Lung (tissue), 11 donors: ENCODE measurements at regions not wholly inside any gene's neighbourhood (a gene's known extent, or its start where the extent isn't known, plus 50 kb on each side); places are given as distances from the start of the nearest gene placed in this dataset.

ENCODE experiments used
- ATAC-seq: fragments of 200-7000 bp; cut with Tn5 transposase; one replicate; pipeline ENCODE4 v1.9.1; 2020; ENCODE audit warnings: moderate number of reproducible peaks; ENCODE audit not compliant: insufficient read depth, low FRiP score
- DNase-seq, 3 donors: peaks; one replicate each; pipeline ENCODE4 v3.0.0-alpha.2; 2013 to 2017
- H3K27ac ChIP-seq, 2 donors: one replicate each; pipeline ENCODE4 v1.5.1; 2013; ENCODE audit warnings: mild to moderate bottlenecking in 2 of 2, moderate library complexity in 2 of 2, control low read depth in 1 of 2, inconsistent platforms in 1 of 2, low read depth in 1 of 2, low read length in 1 of 2
- H3K27me3 ChIP-seq, 3 donors: one replicate each; pipeline ENCODE4 v1.5.1; 2013; ENCODE audit warnings: low read length in 2 of 3; ENCODE audit not compliant: control insufficient read depth in 3 of 3, insufficient read depth in 3 of 3
- H3K36me3 ChIP-seq, 4 donors: one replicate each; pipeline ENCODE4 v1.5.1; 2013; ENCODE audit warnings: low read length in 4 of 4, mild to moderate bottlenecking in 1 of 4, moderate library complexity in 1 of 4; ENCODE audit not compliant: control insufficient read depth in 4 of 4, insufficient read depth in 4 of 4
- H3K4me1 ChIP-seq, 5 donors: one replicate each; pipeline ENCODE4 v1.5.1; 2013; ENCODE audit warnings: low read length in 5 of 5, mild to moderate bottlenecking in 2 of 5, moderate library complexity in 1 of 5; ENCODE audit not compliant: control insufficient read depth in 5 of 5, insufficient read depth in 5 of 5
- H3K4me3 ChIP-seq: one replicate; pipeline ENCODE4 v1.5.1; 2013; ENCODE audit warnings: mild to moderate bottlenecking, control low read depth, moderate library complexity
- H3K9ac ChIP-seq, 2 donors: one replicate each; pipeline ENCODE4 v1.5.1; 2013; ENCODE audit warnings: low read length in 2 of 2, control low read depth in 1 of 2; ENCODE audit not compliant: insufficient read depth in 1 of 2
- H3K9me3 ChIP-seq, 4 donors: one replicate each; pipeline ENCODE4 v1.5.1; 2013; ENCODE audit warnings: low read length in 3 of 4, mild to moderate bottlenecking in 1 of 4, moderate library complexity in 1 of 4; ENCODE audit not compliant: control insufficient read depth in 4 of 4, insufficient read depth in 3 of 4
- WGBS, 2 donors: extraction: QIAGEN DNeasy Blood & Tissue Kit; methylation state at CpG; one replicate each; pipeline ENCODE4 v1.1.7; 2013; 5-methylcytosine and 5-hydroxymethylcytosine counted together
- TF ChIP-seq, protein P1 (sequence below): IDR thresholded peaks from 2 replicates; pipeline ENCODE4 v1.5.1; 2012; ENCODE audit warnings: mild to moderate bottlenecking; ENCODE audit errors: control extremely low read depth, extremely low read depth
- donor health status: control.
- donor health status: control.
- donor health status: Bipolar disorder and iron deficiency.
- donor health status: healthy.
- donor health status: DM: yes; HTN: yes; CAD: no.

DNA sequence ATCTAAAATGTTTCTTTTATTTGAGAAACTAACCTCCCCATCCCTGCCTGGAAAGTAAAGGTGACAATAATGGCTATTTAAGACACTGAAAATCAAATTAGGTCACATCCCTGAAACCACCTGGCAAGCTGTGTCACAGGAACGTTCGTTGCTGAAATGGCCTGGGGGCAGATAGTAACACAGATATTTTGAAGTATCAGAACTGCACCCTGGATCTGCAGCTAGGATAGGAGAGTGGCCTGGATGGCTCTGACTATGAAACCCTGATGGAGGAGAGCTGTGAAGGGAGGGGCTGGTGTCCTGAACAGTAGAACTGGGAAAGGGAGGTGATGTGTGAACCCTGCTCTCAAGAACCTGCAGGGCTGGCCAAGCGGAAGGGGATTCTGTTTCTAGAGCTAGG lies 648.3 kb upstream of the CFAP20DC start:
- DNase-seq: no peak
- no peak overlapping the region for H3K9ac ChIP-seq
- H3K4me3 ChIP-seq: no peak overlapping the region
- H3K27me3 ChIP-seq: no peaks in the 10 kb centered on the region
- no peaks in the 10 kb centered on the region for H3K36me3 ChIP-seq
- 80 to 88% methylated on average over 3 of the region's 3 CpGs for WGBS, 2 donors
- TF ChIP-seq, protein P1, sequence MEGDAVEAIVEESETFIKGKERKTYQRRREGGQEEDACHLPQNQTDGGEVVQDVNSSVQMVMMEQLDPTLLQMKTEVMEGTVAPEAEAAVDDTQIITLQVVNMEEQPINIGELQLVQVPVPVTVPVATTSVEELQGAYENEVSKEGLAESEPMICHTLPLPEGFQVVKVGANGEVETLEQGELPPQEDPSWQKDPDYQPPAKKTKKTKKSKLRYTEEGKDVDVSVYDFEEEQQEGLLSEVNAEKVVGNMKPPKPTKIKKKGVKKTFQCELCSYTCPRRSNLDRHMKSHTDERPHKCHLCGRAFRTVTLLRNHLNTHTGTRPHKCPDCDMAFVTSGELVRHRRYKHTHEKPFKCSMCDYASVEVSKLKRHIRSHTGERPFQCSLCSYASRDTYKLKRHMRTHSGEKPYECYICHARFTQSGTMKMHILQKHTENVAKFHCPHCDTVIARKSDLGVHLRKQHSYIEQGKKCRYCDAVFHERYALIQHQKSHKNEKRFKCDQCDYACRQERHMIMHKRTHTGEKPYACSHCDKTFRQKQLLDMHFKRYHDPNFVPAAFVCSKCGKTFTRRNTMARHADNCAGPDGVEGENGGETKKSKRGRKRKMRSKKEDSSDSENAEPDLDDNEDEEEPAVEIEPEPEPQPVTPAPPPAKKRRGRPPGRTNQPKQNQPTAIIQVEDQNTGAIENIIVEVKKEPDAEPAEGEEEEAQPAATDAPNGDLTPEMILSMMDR: no peak
- no peak for ATAC-seq
- peaks cover 0 to 10% (median 3%) of the 10 kb centered on the region in 5 donors for H3K4me1 ChIP-seq
- no peaks in the 10 kb centered on the region for H3K9me3 ChIP-seq
- no peak overlapping the region for H3K27ac ChIP-seq

DNA sequence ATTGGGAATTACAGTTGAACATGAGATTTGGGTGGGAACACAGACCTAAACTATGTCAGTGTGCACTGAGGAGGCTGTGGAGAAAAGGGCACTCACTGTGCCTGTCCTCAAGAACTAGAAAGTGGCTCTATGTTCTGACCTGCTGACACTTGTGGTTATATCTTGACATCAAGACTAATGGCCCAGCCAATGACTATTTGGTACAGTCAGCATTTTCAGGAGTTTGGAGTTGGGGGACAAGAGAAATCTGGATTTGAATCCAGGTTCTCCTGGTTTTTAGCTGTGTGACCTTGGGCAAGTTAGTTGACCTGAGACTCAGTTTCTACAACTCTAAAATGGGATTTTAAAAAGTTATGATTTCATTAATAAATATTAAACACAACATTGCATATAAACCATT lies 647.0 kb upstream of the CFAP20DC start:
- TF ChIP-seq, protein P1: no peak
- ATAC-seq: no peak

GRCh38 chr3:59695860-59696259 lies 646.0 kb upstream of the CFAP20DC start:
- no peak overlapping the region for H3K27ac ChIP-seq
- DNase-seq: no peak
- WGBS, 2 donors: 79 to 93% methylated on average over 4 of the region's 4 CpGs
- H3K4me3 ChIP-seq: no peak overlapping the region
- ATAC-seq: no peak
- no peaks in the 10 kb centered on the region for H3K27me3 ChIP-seq
- H3K4me1 ChIP-seq: peaks cover 0 to 3% (median 0%) of the 10 kb centered on the region in 5 donors
- no peaks in the 10 kb centered on the region for H3K36me3 ChIP-seq
- TF ChIP-seq, protein P1: no peak
- H3K9me3 ChIP-seq: no peaks in the 10 kb centered on the region
- H3K9ac ChIP-seq: no peak overlapping the region

More for the DNA sequence above, 647.0 kb upstream of the CFAP20DC start:
- Histone ChIP-seq H3K9ac (no peak overlapping the region), H3K27me3 (no peaks in the 10 kb centered on the region), H3K4me1 (peaks cover 0 to 3% (median 0%) of the 10 kb centered on the region in 5 donors), H3K27ac (no peak overlapping the region), H3K4me3 (no peak overlapping the region), H3K36me3 (no peaks in the 10 kb centered on the region), H3K9me3 (no peaks in the 10 kb centered on the region)
- no peak for DNase-seq

DNA sequence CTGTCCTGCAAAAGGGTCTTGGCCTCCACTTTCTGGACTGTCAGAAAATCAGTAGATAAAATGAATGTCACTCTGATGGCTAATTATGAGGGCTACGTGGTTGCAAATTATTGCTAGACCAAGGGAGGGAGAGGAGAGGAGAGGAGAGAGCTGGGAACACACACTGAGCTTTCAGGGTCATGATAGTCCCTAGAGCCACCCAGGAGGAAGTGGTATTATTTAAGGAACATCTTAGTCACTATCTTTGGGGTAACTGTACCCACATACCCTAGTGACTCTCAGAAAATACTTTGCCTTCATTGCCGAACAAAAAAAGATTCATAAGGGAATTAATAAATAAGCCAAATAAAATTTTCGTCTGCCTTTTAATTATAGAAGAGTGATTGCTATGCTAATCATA lies 642.3 kb upstream of the CFAP20DC start:
- WGBS, 2 donors: 56 to 59% methylated on average over 3 of the region's 3 CpGs
- Histone ChIP-seq H3K36me3 (no peaks in the 10 kb centered on the region), H3K27ac (no peak overlapping the region), H3K4me3 (no peak overlapping the region), H3K27me3 (no peaks in the 10 kb centered on the region), H3K9ac (no peak overlapping the region), H3K9me3 (no peaks in the 10 kb centered on the region), H3K4me1 (peaks cover 0 to 13% (median 0%) of the 10 kb centered on the region in 5 donors)
- ATAC-seq (no peak), DNase-seq (no peak)
- TF ChIP-seq, protein P1: no peak
